MCF 10A (cell line): ENCODE measurements at regions not wholly inside any gene's neighbourhood (a gene's known extent, or its start where the extent isn't known, plus 50 kb on each side); places are given as distances from the start of the nearest gene placed in this dataset.
A peak's percentile ranks its signal among the peaks of the same experiment; 100 is the strongest.

Experiments
- BruUV-seq: library from RNA; stranded (reverse); fragments of 400-500 nt; replicated peaks from 2 replicates; lab custom pipeline; 2021; lab: Mats Ljungman, UMichigan
- CTCF ChIA-PET: fragments of 300-600 bp; sonication (Branson Sonifier 250); formaldehyde crosslinking; extraction: SDS; loops from one replicate; lab custom pipeline; 2021; ENCODE audit warnings: antibody characterized with exemption, inconsistent platforms; lab: Yijun Ruan, JAX
- POLR2A ChIA-PET: fragments of 300-600, 350-650 bp; sonication (Branson Sonifier 250); formaldehyde crosslinking; extraction: SDS; loops from one replicate; lab custom pipeline; 2020; ENCODE audit warnings: antibody characterized with exemption, inconsistent platforms; lab: Yijun Ruan, JAX
- DNase-seq: peaks from one replicate; pipeline ENCODE4 v3.0.0-alpha.2; 2018; ENCODE audit not compliant: unreplicated experiment
- H3K27ac Mint-ChIP-seq: one replicate; pipeline ENCODE4 v1.8.0; 2022; ENCODE audit warnings: mild to moderate bottlenecking, low read depth, mixed read lengths; ENCODE audit not compliant: unreplicated experiment
- H3K27me3 Mint-ChIP-seq: one replicate; pipeline ENCODE4 v1.8.0; 2022; ENCODE audit warnings: mixed read lengths; ENCODE audit not compliant: insufficient read depth, unreplicated experiment
- H3K36me3 Mint-ChIP-seq: one replicate; pipeline ENCODE4 v1.8.0; 2022; ENCODE audit warnings: mild to moderate bottlenecking, moderate library complexity, mixed read lengths; ENCODE audit not compliant: insufficient read depth, unreplicated experiment
- H3K4me1 Mint-ChIP-seq: one replicate; pipeline ENCODE4 v1.8.0; 2022; ENCODE audit warnings: mixed read lengths; ENCODE audit not compliant: insufficient read depth, unreplicated experiment
- H3K4me3 Mint-ChIP-seq: one replicate; pipeline ENCODE4 v1.8.0; 2022; ENCODE audit warnings: mild to moderate bottlenecking, moderate library complexity, mixed read lengths; ENCODE audit not compliant: unreplicated experiment
- H3K9me3 Mint-ChIP-seq: one replicate; pipeline ENCODE4 v1.8.0; 2022; ENCODE audit warnings: mixed read lengths; ENCODE audit not compliant: unreplicated experiment
- intact Hi-C: fragments of 100-400 bp; cut with micrococcal nuclease; formaldehyde crosslinking; loops from 2 replicates; pipeline ENCODE4 v1.14.1; 2022
- TF ChIP-seq, protein P1 (sequence below): fragments of 200-600 bp; IDR thresholded peaks from one replicate; pipeline ENCODE4 v1.8.0; 2022; ENCODE audit warnings: antibody characterized with exemption, mild to moderate bottlenecking; ENCODE audit not compliant: unreplicated experiment

DNA sequence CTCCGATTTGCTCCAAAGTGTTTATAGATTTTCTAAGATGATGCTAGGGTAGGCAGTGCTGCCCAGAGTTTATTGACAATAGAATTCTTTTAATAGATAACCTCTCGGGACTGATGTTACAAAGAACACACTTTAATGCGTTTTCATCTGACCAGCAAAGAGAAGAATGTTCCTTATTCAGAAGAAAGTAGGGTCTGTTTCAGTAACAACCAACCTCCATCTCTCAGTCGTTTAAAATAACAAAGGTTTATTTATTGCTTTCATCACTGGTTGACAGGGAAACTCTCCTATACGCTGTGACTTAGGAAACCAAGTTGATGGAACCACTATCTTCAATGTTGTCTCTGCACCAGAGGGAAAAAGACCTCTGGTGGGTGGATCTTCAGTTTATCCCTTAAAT is 55.1 kb upstream of the PAPPA start:
- TF ChIP-seq, protein P1, sequence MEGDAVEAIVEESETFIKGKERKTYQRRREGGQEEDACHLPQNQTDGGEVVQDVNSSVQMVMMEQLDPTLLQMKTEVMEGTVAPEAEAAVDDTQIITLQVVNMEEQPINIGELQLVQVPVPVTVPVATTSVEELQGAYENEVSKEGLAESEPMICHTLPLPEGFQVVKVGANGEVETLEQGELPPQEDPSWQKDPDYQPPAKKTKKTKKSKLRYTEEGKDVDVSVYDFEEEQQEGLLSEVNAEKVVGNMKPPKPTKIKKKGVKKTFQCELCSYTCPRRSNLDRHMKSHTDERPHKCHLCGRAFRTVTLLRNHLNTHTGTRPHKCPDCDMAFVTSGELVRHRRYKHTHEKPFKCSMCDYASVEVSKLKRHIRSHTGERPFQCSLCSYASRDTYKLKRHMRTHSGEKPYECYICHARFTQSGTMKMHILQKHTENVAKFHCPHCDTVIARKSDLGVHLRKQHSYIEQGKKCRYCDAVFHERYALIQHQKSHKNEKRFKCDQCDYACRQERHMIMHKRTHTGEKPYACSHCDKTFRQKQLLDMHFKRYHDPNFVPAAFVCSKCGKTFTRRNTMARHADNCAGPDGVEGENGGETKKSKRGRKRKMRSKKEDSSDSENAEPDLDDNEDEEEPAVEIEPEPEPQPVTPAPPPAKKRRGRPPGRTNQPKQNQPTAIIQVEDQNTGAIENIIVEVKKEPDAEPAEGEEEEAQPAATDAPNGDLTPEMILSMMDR = no peak
- CTCF ChIA-PET = interaction anchor here (0.6 kb wide), 1 partner anchor 454 kb away, joined by 4 read pairs; no protein-coding TSS in a partner anchor
- intact Hi-C loops = no loop called here
- Mint-ChIP-seq H3K36me3 (no peaks in the 10 kb centered on the region), H3K9me3 (peaks cover 5% of the 10 kb centered on the region), H3K4me3 (no peak overlapping the region), H3K27ac (no peak overlapping the region), H3K4me1 (peaks cover 49% of the 10 kb centered on the region), H3K27me3 (no peaks in the 10 kb centered on the region)
- POLR2A ChIA-PET = no interaction called here
- DNase-seq = no peak
- BruUV-seq = no TSS peak

DNA sequence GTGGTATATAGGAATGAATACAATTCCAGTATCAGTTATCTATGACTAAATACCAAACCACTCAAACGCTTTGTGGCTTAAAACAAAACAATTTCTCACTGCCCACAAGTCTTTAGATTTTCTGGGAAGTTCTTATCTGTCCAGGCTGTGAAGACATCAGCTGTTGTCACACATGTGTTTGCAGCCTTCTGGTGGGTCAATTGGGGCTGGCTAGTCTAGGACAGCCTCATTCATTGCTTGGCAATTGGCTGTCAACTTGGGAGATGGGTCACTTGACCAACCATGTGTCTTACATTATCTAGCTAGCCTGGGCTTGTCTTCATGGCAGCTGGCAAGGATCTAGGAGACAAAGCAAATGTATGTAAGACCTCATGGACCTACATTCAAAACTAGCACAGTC is 53.8 kb upstream of the PAPPA start:
- no peak for DNase-seq
- intact Hi-C loops = no loop called here
- H3K27me3 Mint-ChIP-seq = no peaks in the 10 kb centered on the region
- H3K4me1 Mint-ChIP-seq = peaks cover 57% of the 10 kb centered on the region
- peaks cover 13% of the 10 kb centered on the region for H3K9me3 Mint-ChIP-seq
- H3K27ac Mint-ChIP-seq = no peak overlapping the region
- H3K36me3 Mint-ChIP-seq = no peaks in the 10 kb centered on the region
- POLR2A ChIA-PET = interaction anchor here (0.6 to 2.5 kb wide), 7 partner anchors 9 to 1315 kb away, joined by 3 to 20 read pairs (median 4); no protein-coding TSS in a partner anchor
- TF ChIP-seq, protein P1 = no peak
- CTCF ChIA-PET = no interaction called here
- H3K4me3 Mint-ChIP-seq = no peak overlapping the region
- no TSS peak for BruUV-seq

DNA sequence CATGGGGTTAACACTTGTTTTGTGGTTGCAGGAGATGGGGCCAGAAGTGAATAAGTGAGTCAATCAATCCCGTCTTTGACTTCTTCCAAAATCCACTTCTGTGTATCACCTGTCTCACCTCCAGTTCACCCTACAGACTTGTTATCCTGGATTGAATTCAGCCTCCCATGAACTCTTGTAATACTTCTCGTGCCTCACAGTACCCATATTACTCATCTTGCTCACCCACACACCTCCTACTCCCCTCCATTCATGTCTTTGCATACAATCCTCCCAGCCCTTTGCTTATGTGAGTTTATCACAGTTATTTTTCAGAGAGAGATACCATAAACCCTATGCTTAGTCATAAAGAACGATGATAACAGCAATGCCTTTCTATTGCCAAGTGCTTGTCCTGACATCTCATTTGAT is 52.9 kb upstream of the PAPPA start:
- Mint-ChIP-seq H3K4me3 (no peak overlapping the region), H3K27me3 (no peaks in the 10 kb centered on the region), H3K27ac (peak overlapping the region; percentile 52), H3K4me1 (peaks cover 56% of the 10 kb centered on the region), H3K9me3 (peaks cover 13% of the 10 kb centered on the region), H3K36me3 (no peaks in the 10 kb centered on the region)
- BruUV-seq = no TSS peak
- POLR2A ChIA-PET = interaction anchor here (0.6 to 2.5 kb wide), 8 partner anchors 10 to 1315 kb away, joined by 3 to 20 read pairs (median 4); no protein-coding TSS in a partner anchor
- DNase-seq = peak; percentile 82
- TF ChIP-seq, protein P1 = no peak
- CTCF ChIA-PET = interaction anchor here (0.5 to 1.6 kb wide), 3 partner anchors 156 to 507 kb away, joined by 3 to 9 read pairs (median 3); no protein-coding TSS in a partner anchor
- intact Hi-C loops = loop anchor here (1.0 kb wide), 1 partner anchor 156 kb away; no protein-coding TSS in a partner anchor

DNA sequence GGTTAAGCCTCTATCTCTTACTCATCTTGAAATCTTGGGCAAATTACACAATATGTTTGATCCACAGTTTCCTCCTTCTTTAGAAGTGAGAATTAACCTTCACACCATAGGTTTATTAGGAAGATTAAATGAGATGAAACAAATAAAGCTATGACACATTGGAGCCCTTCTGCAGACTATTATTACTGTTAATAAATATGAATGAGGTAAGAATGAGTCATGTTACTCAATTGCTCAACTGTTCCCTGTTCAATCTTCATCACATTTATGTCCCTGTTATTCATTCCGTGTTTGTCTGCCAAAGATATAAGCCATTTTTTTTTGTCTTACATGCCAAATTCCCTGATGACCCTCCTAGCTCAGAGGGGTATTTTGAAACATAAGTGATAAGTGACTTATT is 52.1 kb upstream of the PAPPA start:
- no TSS peak for BruUV-seq
- peaks cover 48% of the 10 kb centered on the region for H3K4me1 Mint-ChIP-seq
- ChIA-PET POLR2A (interaction anchor here (0.7 to 2.5 kb wide), 9 partner anchors 11 to 160 kb away, joined by 3 to 20 read pairs (median 6); no protein-coding TSS in a partner anchor), CTCF (interaction anchor here (1.6 kb wide), 1 partner anchor 508 kb away, joined by 9 read pairs; no protein-coding TSS in a partner anchor)
- TF ChIP-seq, protein P1 = no peak
- peaks cover 13% of the 10 kb centered on the region for H3K9me3 Mint-ChIP-seq
- H3K27me3 Mint-ChIP-seq = no peaks in the 10 kb centered on the region
- peak overlapping the region; percentile 52 for H3K27ac Mint-ChIP-seq
- intact Hi-C loops = loop anchor here (1.0 kb wide), 1 partner anchor 157 kb away; no protein-coding TSS in a partner anchor
- no peak overlapping the region for H3K4me3 Mint-ChIP-seq
- DNase-seq = peak; percentile 77
- no peaks in the 10 kb centered on the region for H3K36me3 Mint-ChIP-seq
